CD8-positive, alpha-beta memory T cell (primary cell): ENCODE measurements at regions not wholly inside any gene's neighbourhood (a gene's known extent, or its start where the extent isn't known, plus 50 kb on each side); places are given as distances from the start of the nearest gene placed in this dataset.
A peak's percentile ranks its signal among the peaks of the same experiment; 100 is the strongest.

Source experiments
- CTCF ChIA-PET: fragments of 350-600 bp; sonication (Branson Sonifier 250); formaldehyde crosslinking; loops from one replicate; lab custom pipeline; 2021; ENCODE audit warnings: antibody characterized with exemption; lab: Charles Lee
- POLR2A ChIA-PET: fragments of 350-600 bp; sonication (Branson Sonifier 250); formaldehyde crosslinking; loops from one replicate; lab custom pipeline; 2021; ENCODE audit warnings: antibody characterized with exemption; lab: Charles Lee
- DNase-seq, 5 donors: peaks; one replicate each; pipeline versions ENCODE4 v3.0.0 to v3.0.0-alpha.2; 2020 to 2022; ENCODE audit warnings: mixed read lengths in 1 of 5
- H3K27ac ChIP-seq: one replicate; pipeline ENCODE4 v1.7.0; 2013; ENCODE audit warnings: low read depth, mild to moderate bottlenecking, low read length, moderate library complexity
- H3K27me3 ChIP-seq: 2 replicates; pipeline ENCODE4 v1.7.0; 2013; ENCODE audit warnings: low read length, mild to moderate bottlenecking; ENCODE audit not compliant: insufficient read depth, poor library complexity, severe bottlenecking
- H3K36me3 ChIP-seq: 2 replicates; pipeline ENCODE4 v1.7.0; 2013; ENCODE audit warnings: mild to moderate bottlenecking, low read length, moderate library complexity; ENCODE audit not compliant: insufficient read depth
- H3K4me1 ChIP-seq: 2 replicates; pipeline ENCODE4 v1.7.0; 2013; ENCODE audit warnings: mild to moderate bottlenecking, low read length, moderate library complexity; ENCODE audit not compliant: insufficient read depth
- H3K4me3 ChIP-seq: 2 replicates; pipeline ENCODE4 v1.7.0; 2013; ENCODE audit warnings: mild to moderate bottlenecking, low read length
- H3K9me3 ChIP-seq: 2 replicates; pipeline ENCODE4 v1.7.0; 2013; ENCODE audit warnings: mild to moderate bottlenecking, low read length
- H3K27ac Mint-ChIP-seq, 8 donors: one replicate each; pipeline ENCODE4 v1.8.0; 2020 to 2021; ENCODE audit warnings: mixed read lengths in 8 of 8, mild to moderate bottlenecking in 6 of 8, inconsistent platforms in 3 of 8, moderate library complexity in 3 of 8
- H3K27me3 Mint-ChIP-seq, 2 donors: one replicate each; pipeline ENCODE4 v1.8.0; 2020 to 2021; ENCODE audit warnings: mixed read lengths in 2 of 2, mild to moderate bottlenecking in 1 of 2, moderate library complexity in 1 of 2
- H3K36me3 Mint-ChIP-seq, 3 donors: one replicate each; pipeline ENCODE4 v1.8.0; 2020 to 2021; ENCODE audit warnings: mixed read lengths in 3 of 3, inconsistent platforms in 1 of 3, mild to moderate bottlenecking in 1 of 3
- H3K4me1 Mint-ChIP-seq, 3 donors: one replicate each; pipeline ENCODE4 v1.8.0; 2020 to 2021; ENCODE audit warnings: mixed read lengths in 3 of 3, inconsistent platforms in 1 of 3, mild to moderate bottlenecking in 1 of 3
- H3K4me3 Mint-ChIP-seq, 7 donors: one replicate each; pipeline ENCODE4 v1.8.0; 2020 to 2021; ENCODE audit warnings: mixed read lengths in 7 of 7, mild to moderate bottlenecking in 6 of 7, moderate library complexity in 4 of 7, inconsistent platforms in 2 of 7
- H3K9me3 Mint-ChIP-seq, 5 donors: one replicate each; pipeline ENCODE4 v1.8.0; 2020 to 2022; ENCODE audit warnings: mixed read lengths in 5 of 5, mild to moderate bottlenecking in 3 of 5, moderate library complexity in 2 of 5, inconsistent platforms in 1 of 5

- Mint-ChIP-seq H3K36me3 (no peaks in the 10 kb centered on the region), H3K27me3 (peaks cover 0 to 2% of the 10 kb centered on the region in 2 donors), H3K4me1 (no peaks in the 10 kb centered on the region), H3K4me3 (no peak overlapping the region), H3K27ac (no peak overlapping the region), H3K9me3 (no peaks in the 10 kb centered on the region)
- POLR2A ChIA-PET, result no interaction called here
- Histone ChIP-seq H3K27ac (no peak overlapping the region), H3K9me3 (no peaks in the 10 kb centered on the region), H3K4me3 (no peak overlapping the region), H3K27me3 (no peaks in the 10 kb centered on the region), H3K4me1 (no peaks in the 10 kb centered on the region), H3K36me3 (no peaks in the 10 kb centered on the region)
- CTCF ChIA-PET, result no interaction called here
- DNase-seq, result no peak
These were observed 146.3 kb upstream of the TWIST2 start for GRCh38 chr2:238701341-238702206.

GRCh38 chr2:238702276-238703052 is 145.4 kb upstream of the TWIST2 start:
- H3K4me3 Mint-ChIP-seq, result no peak overlapping the region
- ChIA-PET POLR2A (no interaction called here), CTCF (no interaction called here)

GRCh38 chr2:238703053-238703415 is 144.9 kb upstream of the TWIST2 start:
- Histone ChIP-seq H3K36me3 (no peaks in the 10 kb centered on the region), H3K4me3 (no peak overlapping the region), H3K27me3 (no peaks in the 10 kb centered on the region), H3K9me3 (no peaks in the 10 kb centered on the region), H3K27ac (no peak overlapping the region), H3K4me1 (no peaks in the 10 kb centered on the region)
- no peak overlapping the region for H3K4me3 Mint-ChIP-seq
- H3K36me3 Mint-ChIP-seq, result no peaks in the 10 kb centered on the region
- peaks cover 0 to 2% of the 10 kb centered on the region in 2 donors for H3K27me3 Mint-ChIP-seq
- no peaks in the 10 kb centered on the region for H3K9me3 Mint-ChIP-seq
- ChIA-PET POLR2A (no interaction called here), CTCF (no interaction called here)
- H3K4me1 Mint-ChIP-seq, result no peaks in the 10 kb centered on the region
- H3K27ac Mint-ChIP-seq, result peak overlapping the region in 1 of 8 donors; percentile 89
- no peak for DNase-seq

More at GRCh38 chr2:238702276-238703052, 145.4 kb upstream of the TWIST2 start:
- no peaks in the 10 kb centered on the region for H3K4me1 ChIP-seq
- H3K27ac Mint-ChIP-seq, result peak overlapping the region in 1 of 8 donors; percentile 89
- no peaks in the 10 kb centered on the region for H3K9me3 Mint-ChIP-seq
- no peak overlapping the region for H3K27ac ChIP-seq
- H3K36me3 ChIP-seq, result no peaks in the 10 kb centered on the region
- H3K4me1 Mint-ChIP-seq, result no peaks in the 10 kb centered on the region
- H3K27me3 Mint-ChIP-seq, result peaks cover 0 to 2% of the 10 kb centered on the region in 2 donors
- no peak for DNase-seq
- H3K27me3 ChIP-seq, result no peaks in the 10 kb centered on the region
- H3K4me3 ChIP-seq, result no peak overlapping the region
- no peaks in the 10 kb centered on the region for H3K9me3 ChIP-seq
- H3K36me3 Mint-ChIP-seq, result no peaks in the 10 kb centered on the region

- Mint-ChIP-seq H3K9me3 (no peaks in the 10 kb centered on the region), H3K27ac (no peak overlapping the region), H3K27me3 (peaks cover 2% of the 10 kb centered on the region in 2 donors), H3K36me3 (no peaks in the 10 kb centered on the region), H3K4me1 (no peaks in the 10 kb centered on the region), H3K4me3 (no peak overlapping the region)
- Histone ChIP-seq H3K27me3 (no peaks in the 10 kb centered on the region), H3K9me3 (no peaks in the 10 kb centered on the region), H3K36me3 (no peaks in the 10 kb centered on the region), H3K4me1 (no peaks in the 10 kb centered on the region), H3K27ac (no peak overlapping the region), H3K4me3 (no peak overlapping the region)
- no peak for DNase-seq
- CTCF ChIA-PET, result no interaction called here
- POLR2A ChIA-PET, result no interaction called here
These were observed 144.4 kb upstream of the TWIST2 start for GRCh38 chr2:238703436-238703835.

- Mint-ChIP-seq H3K27me3 (peaks cover 3 to 11% of the 10 kb centered on the region in 2 donors), H3K27ac (no peak overlapping the region), H3K4me3 (no peak overlapping the region), H3K4me1 (no peaks in the 10 kb centered on the region), H3K36me3 (no peaks in the 10 kb centered on the region), H3K9me3 (no peaks in the 10 kb centered on the region)
- Histone ChIP-seq H3K9me3 (no peaks in the 10 kb centered on the region), H3K4me3 (no peak overlapping the region), H3K27me3 (no peaks in the 10 kb centered on the region), H3K36me3 (no peaks in the 10 kb centered on the region), H3K4me1 (no peaks in the 10 kb centered on the region), H3K27ac (no peak overlapping the region)
- CTCF ChIA-PET, result no interaction called here
- POLR2A ChIA-PET, result no interaction called here
- DNase-seq, result no peak
These were observed 143.2 kb upstream of the TWIST2 start for GRCh38 chr2:238704471-238705225.

- H3K36me3 ChIP-seq, result no peaks in the 10 kb centered on the region
- H3K4me3 ChIP-seq, result no peak overlapping the region
- POLR2A ChIA-PET, result no interaction called here
- DNase-seq, result no peak
- H3K27ac ChIP-seq, result no peak overlapping the region
- H3K27me3 ChIP-seq, result no peaks in the 10 kb centered on the region
- no peak overlapping the region for H3K4me3 Mint-ChIP-seq
- H3K36me3 Mint-ChIP-seq, result no peaks in the 10 kb centered on the region
- no peaks in the 10 kb centered on the region for H3K9me3 ChIP-seq
- peaks cover 10 to 24% of the 10 kb centered on the region in 2 donors for H3K27me3 Mint-ChIP-seq
- no peak overlapping the region for H3K27ac Mint-ChIP-seq
- no peaks in the 10 kb centered on the region for H3K4me1 Mint-ChIP-seq
- no peaks in the 10 kb centered on the region for H3K4me1 ChIP-seq
- CTCF ChIA-PET, result no interaction called here
- H3K9me3 Mint-ChIP-seq, result no peaks in the 10 kb centered on the region
These were observed 141.7 kb upstream of the TWIST2 start for GRCh38 chr2:238706163-238706562.

GRCh38 chr2:238706673-238707072 is 141.2 kb upstream of the TWIST2 start:
- Mint-ChIP-seq H3K4me3 (no peak overlapping the region), H3K4me1 (no peaks in the 10 kb centered on the region), H3K27ac (no peak overlapping the region), H3K9me3 (no peaks in the 10 kb centered on the region), H3K27me3 (peaks cover 11 to 28% of the 10 kb centered on the region in 2 donors), H3K36me3 (no peaks in the 10 kb centered on the region)
- H3K4me3 ChIP-seq, result no peak overlapping the region
- no peaks in the 10 kb centered on the region for H3K36me3 ChIP-seq
- H3K4me1 ChIP-seq, result no peaks in the 10 kb centered on the region
- H3K9me3 ChIP-seq, result no peaks in the 10 kb centered on the region
- no peak for DNase-seq
- no peaks in the 10 kb centered on the region for H3K27me3 ChIP-seq
- ChIA-PET CTCF (no interaction called here), POLR2A (no interaction called here)
- no peak overlapping the region for H3K27ac ChIP-seq
